Trophoblast cell (in vitro differentiated cells and primary cell): ENCODE measurements at regions not wholly inside any gene's neighbourhood (a gene's known extent, or its start where the extent isn't known, plus 50 kb on each side); places are given as distances from the start of the nearest gene placed in this dataset.
A peak's percentile ranks its signal among the peaks of the same experiment; 100 is the strongest.

Experiments used
- DNase-seq, 2 donors: peaks; one replicate each; pipeline ENCODE4 v3.0.0-alpha.2; 2016
- H2AFZ ChIP-seq: 2 replicates; pipeline ENCODE4 v1.6.1; 2013; ENCODE audit warnings: low read length, moderate library complexity, mild to moderate bottlenecking; ENCODE audit not compliant: insufficient read depth, poor library complexity
- H2AK5ac ChIP-seq: 2 replicates; pipeline ENCODE4 v1.6.1; 2013; ENCODE audit warnings: mild to moderate bottlenecking, low read length
- H2BK120ac ChIP-seq: 2 replicates; pipeline ENCODE4 v1.6.1; 2013; ENCODE audit warnings: low read length, mild to moderate bottlenecking, moderate library complexity; ENCODE audit not compliant: insufficient read depth, poor library complexity
- H2BK12ac ChIP-seq: 2 replicates; pipeline ENCODE4 v1.6.1; 2013; ENCODE audit warnings: mild to moderate bottlenecking, low read length, moderate library complexity
- H2BK5ac ChIP-seq: 2 replicates; pipeline ENCODE4 v1.6.1; 2013; ENCODE audit warnings: low read length, low read depth, moderate library complexity, mild to moderate bottlenecking; ENCODE audit not compliant: poor library complexity
- H3K14ac ChIP-seq: 2 replicates; pipeline ENCODE4 v1.6.1; 2013; ENCODE audit warnings: mild to moderate bottlenecking, low read length
- H3K18ac ChIP-seq: 2 replicates; pipeline ENCODE4 v1.6.1; 2013; ENCODE audit warnings: mild to moderate bottlenecking, low read length
- H3K23ac ChIP-seq: 2 replicates; pipeline ENCODE4 v1.6.1; 2013; ENCODE audit warnings: low read length
- H3K27ac ChIP-seq: 2 replicates; pipeline ENCODE4 v1.5.1; 2013; ENCODE audit warnings: low read depth, mild to moderate bottlenecking, inconsistent platforms, low read length, moderate library complexity
- H3K27me3 ChIP-seq: 2 replicates; pipeline ENCODE4 v1.6.1; 2013; ENCODE audit warnings: inconsistent platforms, mild to moderate bottlenecking, low read length, moderate library complexity; ENCODE audit not compliant: insufficient read depth
- H3K36me3 ChIP-seq, 2 experiments: 1 replicate in 1 of 2; 2 replicates in 1 of 2; pipeline ENCODE4 v1.6.1; 2013; ENCODE audit warnings: low read length in 2 of 2, mild to moderate bottlenecking in 2 of 2, moderate library complexity in 1 of 2; ENCODE audit not compliant: insufficient read depth in 2 of 2, control insufficient read depth in 1 of 2
- H3K4ac ChIP-seq: 2 replicates; pipeline ENCODE4 v1.6.1; 2013; ENCODE audit warnings: low read depth, mild to moderate bottlenecking, low read length, moderate library complexity
- H3K4me1 ChIP-seq, 2 experiments: 1 replicate in 1 of 2; 2 replicates in 1 of 2; pipeline ENCODE4 v1.6.1; 2013; ENCODE audit warnings: low read length in 2 of 2, mild to moderate bottlenecking in 2 of 2, moderate library complexity in 1 of 2; ENCODE audit not compliant: insufficient read depth in 2 of 2, control insufficient read depth in 1 of 2
- H3K4me2 ChIP-seq: 2 replicates; pipeline ENCODE4 v1.6.1; 2013; ENCODE audit warnings: inconsistent platforms, mild to moderate bottlenecking, low read length, moderate library complexity
- H3K4me3 ChIP-seq: 2 replicates; pipeline ENCODE4 v1.5.1; 2013; ENCODE audit warnings: mild to moderate bottlenecking, low read depth, low read length, inconsistent platforms
- H3K79me1 ChIP-seq: one replicate; pipeline ENCODE4 v1.6.1; 2013; ENCODE audit warnings: low read length
- H3K79me2 ChIP-seq: 2 replicates; pipeline ENCODE4 v1.6.1; 2013; ENCODE audit warnings: low read length, mild to moderate bottlenecking; ENCODE audit not compliant: control insufficient read depth, insufficient read depth, poor library complexity
- H3K9ac ChIP-seq: 2 replicates; pipeline ENCODE4 v1.6.1; 2013; ENCODE audit warnings: mild to moderate bottlenecking, low read length
- H3K9me3 ChIP-seq: 2 replicates; pipeline ENCODE4 v1.6.1; 2013; ENCODE audit warnings: low read depth, mild to moderate bottlenecking, control low read depth, inconsistent platforms, low read length; ENCODE audit not compliant: insufficient read depth
- H4K12ac ChIP-seq: 2 replicates; pipeline ENCODE4 v1.6.1; 2013; ENCODE audit warnings: low read depth, mild to moderate bottlenecking, low read length, moderate library complexity
- H4K8ac ChIP-seq: 2 replicates; pipeline ENCODE4 v1.6.1; 2013; ENCODE audit warnings: low read depth, mild to moderate bottlenecking, low read length, moderate library complexity
- H4K91ac ChIP-seq: one replicate; pipeline ENCODE4 v1.6.1; 2013; ENCODE audit warnings: low read depth, mild to moderate bottlenecking, low read length, moderate library complexity
- WGBS: extraction: QIAGEN DNeasy Blood & Tissue Kit; methylation state at CpG from one replicate; pipeline ENCODE4 v1.1.7; 2013; ENCODE audit warnings: missing lambda C conversion rate; ENCODE audit not compliant: insufficient read length, insufficient coverage; ENCODE audit errors: extremely low coverage; 5-methylcytosine and 5-hydroxymethylcytosine counted together

- no peak overlapping the region for H3K4me3 ChIP-seq
- H3K4ac ChIP-seq = no peak overlapping the region
- H2BK12ac ChIP-seq = no peak overlapping the region
- no CpG with 5 or more reads among the region's 5 CpGs for WGBS
- DNase-seq = no peak
- H3K36me3 ChIP-seq = no peaks in the 10 kb centered on the region
- peaks cover 10% of the 10 kb centered on the region for H3K79me1 ChIP-seq
- H2AFZ ChIP-seq = no peak overlapping the region
- H2BK120ac ChIP-seq = no peak overlapping the region
- no peak overlapping the region for H3K18ac ChIP-seq
- H4K12ac ChIP-seq = no peak overlapping the region
- H3K9me3 ChIP-seq = no peaks in the 10 kb centered on the region
- H2AK5ac ChIP-seq = no peak overlapping the region
- H3K14ac ChIP-seq = no peak overlapping the region
- no peak overlapping the region for H3K4me2 ChIP-seq
- peaks cover 2% of the 10 kb centered on the region for H3K79me2 ChIP-seq
- H3K9ac ChIP-seq = no peak overlapping the region
- H4K8ac ChIP-seq = no peak overlapping the region
- no peak overlapping the region for H4K91ac ChIP-seq
- H3K23ac ChIP-seq = no peak overlapping the region
- peaks cover 5 to 6% of the 10 kb centered on the region in 2 experiments for H3K4me1 ChIP-seq
- H3K27me3 ChIP-seq = no peaks in the 10 kb centered on the region
- H3K27ac ChIP-seq = no peak overlapping the region
- no peak overlapping the region for H2BK5ac ChIP-seq
These were observed 109.6 kb upstream of the SPOPL start for GRCh38 chr2:138391946-138392345.

- Histone ChIP-seq H2BK5ac (peak overlapping the region; percentile 11), H3K4ac (no peak overlapping the region), H4K8ac (no peak overlapping the region), H3K18ac (no peak overlapping the region), H2BK12ac (peak overlapping the region; percentile 86), H3K27me3 (no peaks in the 10 kb centered on the region), H3K4me2 (no peak overlapping the region), H3K9me3 (no peaks in the 10 kb centered on the region), H2AK5ac (peak overlapping the region; percentile 78), H3K27ac (no peak overlapping the region), H4K12ac (no peak overlapping the region), H3K4me1 (peaks cover 5 to 6% of the 10 kb centered on the region in 2 experiments), H4K91ac (peak overlapping the region; percentile 88), H3K23ac (no peak overlapping the region), H3K79me2 (peaks cover 2% of the 10 kb centered on the region), H3K79me1 (peaks cover 13% of the 10 kb centered on the region), H3K36me3 (no peaks in the 10 kb centered on the region), H2BK120ac (peak overlapping the region; percentile 93), H3K4me3 (no peak overlapping the region), H2AFZ (no peak overlapping the region), H3K14ac (peak overlapping the region; percentile 19), H3K9ac (no peak overlapping the region)
- WGBS = no CpG with 5 or more reads among the region's 2 CpGs
- DNase-seq = no peak
These were observed 105.8 kb upstream of the SPOPL start for GRCh38 chr2:138395565-138396306.

DNA sequence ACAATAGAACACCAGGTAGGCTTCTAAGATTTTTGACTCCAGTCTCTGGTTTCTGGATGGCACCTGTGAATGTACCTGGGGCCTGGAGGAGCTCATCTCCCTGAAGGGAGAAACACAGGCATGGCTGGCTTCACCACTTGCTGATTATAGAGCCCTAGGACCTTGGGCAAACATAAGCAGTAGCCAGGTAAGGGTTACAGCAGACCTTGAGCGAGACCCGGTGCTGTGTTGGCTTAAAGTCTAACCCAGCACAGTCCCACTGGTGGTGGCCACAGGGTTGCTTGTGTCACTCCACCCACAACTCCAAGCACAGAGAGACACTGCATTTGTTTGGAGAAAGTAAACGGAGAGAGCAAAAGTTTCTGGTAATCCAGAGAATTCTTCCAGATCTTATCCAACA lies 104.7 kb upstream of the SPOPL start:
- H3K4me1 ChIP-seq = peaks cover 5 to 6% of the 10 kb centered on the region in 2 experiments
- no peaks in the 10 kb centered on the region for H3K36me3 ChIP-seq
- peak overlapping the region; percentile 93 for H2BK120ac ChIP-seq
- H2AFZ ChIP-seq = peak overlapping the region; percentile 30
- peak overlapping the region; percentile 7 for H4K12ac ChIP-seq
- H3K4ac ChIP-seq = peak overlapping the region; percentile 49
- H3K18ac ChIP-seq = peak overlapping the region; percentile 60
- peak overlapping the region; percentile 88 for H4K91ac ChIP-seq
- no peaks in the 10 kb centered on the region for H3K27me3 ChIP-seq
- no CpG with 5 or more reads among the region's 3 CpGs for WGBS
- H3K4me2 ChIP-seq = no peak overlapping the region
- peak overlapping the region; percentile 53 for H3K27ac ChIP-seq
- H2BK12ac ChIP-seq = peak overlapping the region; percentile 94
- H3K79me1 ChIP-seq = peaks cover 13% of the 10 kb centered on the region
- H3K9me3 ChIP-seq = no peaks in the 10 kb centered on the region
- H3K14ac ChIP-seq = peak overlapping the region; percentile 94
- H3K4me3 ChIP-seq = no peak overlapping the region
- H4K8ac ChIP-seq = peak overlapping the region; percentile 65
- H2BK5ac ChIP-seq = peak overlapping the region; percentile 49
- H2AK5ac ChIP-seq = peak overlapping the region; percentile 38
- DNase-seq = no peak
- H3K9ac ChIP-seq = no peak overlapping the region
- no peak overlapping the region for H3K23ac ChIP-seq
- H3K79me2 ChIP-seq = peaks cover 2% of the 10 kb centered on the region

GRCh38 chr2:138403431-138403927 lies 98.1 kb upstream of the SPOPL start:
- no peaks in the 10 kb centered on the region for H3K27me3 ChIP-seq
- H2BK12ac ChIP-seq = no peak overlapping the region
- H2BK120ac ChIP-seq = no peak overlapping the region
- no peaks in the 10 kb centered on the region for H3K79me2 ChIP-seq
- no peak overlapping the region for H3K9ac ChIP-seq
- no peak overlapping the region for H3K18ac ChIP-seq
- H3K4me1 ChIP-seq = no peaks in the 10 kb centered on the region
- no CpG with 5 or more reads among the region's 5 CpGs for WGBS
- no peak overlapping the region for H2AK5ac ChIP-seq
- no peak for DNase-seq
- H4K12ac ChIP-seq = no peak overlapping the region
- H3K4ac ChIP-seq = no peak overlapping the region
- H3K9me3 ChIP-seq = peaks cover 3% of the 10 kb centered on the region
- no peak overlapping the region for H3K14ac ChIP-seq
- H3K4me2 ChIP-seq = no peak overlapping the region
- no peak overlapping the region for H4K8ac ChIP-seq
- H2BK5ac ChIP-seq = no peak overlapping the region
- H3K4me3 ChIP-seq = no peak overlapping the region
- H4K91ac ChIP-seq = no peak overlapping the region
- H3K27ac ChIP-seq = no peak overlapping the region
- no peaks in the 10 kb centered on the region for H3K36me3 ChIP-seq
- H3K79me1 ChIP-seq = no peaks in the 10 kb centered on the region
- no peak overlapping the region for H3K23ac ChIP-seq
- H2AFZ ChIP-seq = no peak overlapping the region
